HG02884 (cell line): ENCODE measurements at regions not wholly inside any gene's neighbourhood (a gene's known extent, or its start where the extent isn't known, plus 50 kb on each side); places are given as distances from the start of the nearest gene placed in this dataset.

Experiments
- ATAC-seq: cut with Tn5 transposase; IDR thresholded peaks from one replicate; pipeline ENCODE4 v1.9.1; 2021; ENCODE audit warnings: mild to moderate bottlenecking, moderate library complexity; ENCODE audit not compliant: unreplicated experiment

- ATAC-seq = no peak
Measured at GRCh38 chr22:48569476-48570233, 1258.0 kb downstream of the BRD1 start.

GRCh38 chr22:48568736-48569330 is 1258.8 kb downstream of the BRD1 start:
- ATAC-seq = no peak

DNA sequence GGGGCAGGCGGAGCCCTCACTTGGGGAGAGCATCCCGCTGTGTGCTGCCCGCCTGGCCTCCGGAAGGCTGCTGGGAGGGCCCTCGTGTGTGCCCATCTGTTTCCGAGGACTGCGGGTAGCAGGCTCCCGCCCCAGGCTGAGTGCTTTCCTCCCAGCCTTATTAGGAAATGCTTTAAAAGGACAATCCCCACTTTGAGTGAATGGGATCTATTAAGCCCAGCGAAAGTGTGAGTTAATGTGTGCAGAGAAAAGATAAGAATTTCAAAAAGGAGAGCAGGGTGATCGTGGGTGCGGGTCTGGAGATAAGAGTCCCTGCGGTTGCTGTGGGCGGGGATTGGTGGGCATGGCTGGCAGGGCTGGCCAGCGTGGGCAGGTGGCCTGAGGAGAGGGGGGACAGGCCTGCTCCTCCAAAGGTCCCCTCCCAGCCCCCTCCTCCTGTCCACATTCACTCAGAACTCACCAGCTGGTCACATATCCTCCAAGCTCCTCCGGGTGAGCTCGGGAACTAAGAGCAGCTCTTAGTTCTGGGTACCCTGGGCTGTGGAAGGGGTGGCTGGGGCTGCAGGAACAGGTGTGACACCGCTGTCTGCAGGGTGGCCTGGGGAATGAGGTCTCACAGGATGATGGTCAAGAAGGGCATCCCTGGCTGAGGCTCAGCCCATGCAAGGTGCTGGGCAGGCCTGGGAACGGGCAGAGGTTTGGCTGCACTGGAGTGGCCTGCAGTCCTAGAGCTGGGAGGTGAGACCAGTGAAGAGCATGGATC is 1260.3 kb downstream of the BRD1 start:
- no peak for ATAC-seq

DNA sequence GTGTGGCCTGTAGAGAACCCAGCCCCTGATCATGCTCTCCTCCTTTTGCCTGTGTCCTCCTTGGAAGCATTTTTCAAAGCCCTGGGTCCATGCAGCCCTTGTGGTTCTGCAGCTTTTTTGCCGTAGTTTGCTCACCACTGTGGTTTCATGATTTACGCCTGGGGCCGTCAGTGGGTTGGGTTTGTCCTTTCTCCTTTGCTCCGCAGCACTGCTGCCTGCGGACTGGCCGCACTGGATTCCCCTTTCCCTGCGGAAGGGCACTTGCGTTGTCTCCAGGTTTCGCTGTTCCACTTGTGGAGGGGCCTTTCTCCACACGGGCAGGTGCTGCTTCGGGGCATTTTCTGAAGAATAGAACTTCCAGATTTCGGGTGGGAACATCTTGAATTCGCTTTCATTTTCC is 1260.9 kb downstream of the BRD1 start:
- no peak for ATAC-seq

GRCh38 chr22:48565901-48566501 is 1261.7 kb downstream of the BRD1 start:
- no peak for ATAC-seq

- no peak for ATAC-seq
Measured at GRCh38 chr22:48564995-48565394, 1262.7 kb downstream of the BRD1 start.

DNA sequence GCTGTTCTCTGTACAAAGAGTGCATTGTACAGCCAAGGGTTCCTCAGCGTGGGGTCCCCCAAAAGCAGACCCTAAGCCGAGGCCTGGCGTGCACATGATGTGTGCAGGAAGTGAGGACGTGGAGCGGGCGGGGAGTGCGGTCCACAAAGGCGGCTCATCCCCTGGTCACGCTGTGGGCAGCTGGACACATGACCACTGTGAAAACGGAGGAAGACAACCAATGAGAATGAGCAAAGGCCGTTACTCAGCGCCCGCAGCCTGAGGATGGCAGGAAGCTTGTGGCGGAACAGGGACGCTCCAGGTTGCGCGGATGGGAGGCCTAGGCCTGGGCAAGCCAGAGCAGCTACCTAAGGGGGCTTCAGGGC is 1263.7 kb downstream of the BRD1 start:
- ATAC-seq = no peak

DNA sequence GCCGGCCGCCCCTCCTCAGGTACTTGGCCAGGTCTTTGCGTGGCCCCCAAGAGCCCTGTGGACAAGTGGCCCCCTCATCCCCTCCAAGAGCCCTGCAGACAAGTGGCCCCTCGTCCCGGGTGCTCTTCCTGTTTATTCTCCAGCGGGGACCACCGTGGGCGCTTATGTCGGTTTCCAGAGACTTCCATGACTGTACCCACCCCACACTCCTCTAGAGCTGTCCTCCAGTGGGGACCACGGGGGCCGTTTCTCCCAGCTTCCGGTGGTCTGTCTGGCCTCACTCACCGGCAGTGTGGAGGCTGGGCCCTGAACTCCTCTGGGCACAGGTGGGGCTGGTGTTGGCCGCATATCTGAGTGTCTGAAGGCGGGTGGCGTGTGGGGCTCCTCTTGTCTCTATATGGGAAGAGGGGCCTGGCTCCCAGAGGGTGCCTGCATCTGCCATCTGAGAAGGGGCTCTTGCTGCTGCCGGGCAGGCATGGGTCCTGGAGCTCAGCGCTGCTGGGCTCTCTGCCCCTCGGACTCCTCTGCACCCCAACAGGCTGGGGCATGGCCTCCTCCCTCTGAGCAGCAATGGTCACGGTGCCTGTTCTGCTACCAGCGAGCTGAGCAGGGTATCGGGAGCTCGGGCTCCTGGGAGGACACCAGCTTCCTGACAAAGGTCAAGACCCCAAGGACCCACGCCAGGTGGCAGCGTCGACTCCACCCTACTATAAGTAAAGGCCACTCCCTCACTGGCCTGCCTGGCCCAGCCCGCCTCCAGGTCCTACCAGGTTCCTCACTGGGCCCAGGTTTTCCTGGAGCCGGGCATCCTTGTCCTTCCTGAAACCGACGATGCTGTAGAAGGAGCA is 1264.3 kb downstream of the BRD1 start:
- no peak for ATAC-seq

DNA sequence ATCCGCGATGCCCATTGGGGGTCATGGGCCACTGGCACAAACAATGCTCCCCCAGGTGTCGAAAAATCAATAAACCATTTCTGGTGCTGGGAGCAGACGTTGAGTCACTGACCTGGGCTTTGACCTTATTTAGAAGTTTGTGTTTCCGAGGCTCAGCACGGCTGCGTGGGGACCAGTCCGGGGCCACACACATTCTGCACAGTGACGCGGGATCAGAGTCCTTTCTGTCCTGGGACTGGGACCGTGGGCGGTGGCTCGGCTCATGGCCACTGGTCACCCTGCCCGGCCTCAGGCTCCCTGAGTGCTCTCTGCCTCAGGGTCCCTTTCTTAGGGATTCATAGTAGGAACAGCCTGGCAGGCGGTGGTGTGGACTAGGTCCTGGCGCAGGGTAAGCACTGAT is 1266.0 kb downstream of the BRD1 start:
- no peak for ATAC-seq

GRCh38 chr22:48560836-48561235 is 1266.8 kb downstream of the BRD1 start:
- ATAC-seq = no peak

GRCh38 chr22:48560389-48560751 is 1267.3 kb downstream of the BRD1 start:
- ATAC-seq = no peak

GRCh38 chr22:48559647-48560388 is 1267.9 kb downstream of the BRD1 start:
- no peak for ATAC-seq

DNA sequence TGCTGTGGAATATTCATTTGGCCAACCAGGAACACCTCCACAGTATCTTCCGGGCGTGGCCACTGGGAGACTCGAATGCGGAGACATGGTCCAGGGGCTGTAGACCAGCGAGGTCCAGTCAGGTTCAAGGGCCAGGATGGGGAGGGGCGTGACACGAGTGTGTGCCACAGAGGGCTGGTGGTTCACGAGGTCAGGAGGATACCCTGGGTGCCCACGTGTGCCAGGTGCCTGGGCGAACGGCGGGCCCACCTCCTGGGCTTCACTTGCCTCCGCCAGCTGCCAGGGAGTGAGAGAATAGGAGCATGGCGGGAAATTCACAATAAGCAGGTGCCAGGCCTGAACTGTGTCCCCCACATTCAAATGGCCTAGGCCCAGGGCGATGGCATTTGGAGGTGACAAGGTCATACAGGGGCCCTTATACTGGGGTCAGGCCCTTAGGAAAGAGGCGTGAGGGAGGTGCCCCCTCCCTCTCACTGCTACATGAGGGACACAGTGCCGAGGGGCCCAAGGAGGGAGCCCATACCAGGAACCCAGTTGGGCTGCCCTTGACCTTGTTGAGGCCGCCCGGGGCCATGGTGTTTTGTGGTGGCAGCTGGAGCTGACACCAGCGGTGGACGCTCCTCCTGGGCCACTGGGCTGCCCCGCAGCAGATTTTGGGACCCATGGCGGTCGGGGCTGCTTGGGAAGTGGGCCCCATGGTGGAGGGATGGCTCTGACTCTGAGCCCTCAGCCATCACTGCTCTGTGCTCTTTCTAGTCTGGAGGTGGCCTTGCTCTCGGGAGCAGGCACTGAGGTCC is 1268.9 kb downstream of the BRD1 start:
- no peak for ATAC-seq

GRCh38 chr22:48558016-48558415 is 1269.7 kb downstream of the BRD1 start:
- ATAC-seq = no peak

GRCh38 chr22:48557473-48557872 is 1270.2 kb downstream of the BRD1 start:
- no peak for ATAC-seq

DNA sequence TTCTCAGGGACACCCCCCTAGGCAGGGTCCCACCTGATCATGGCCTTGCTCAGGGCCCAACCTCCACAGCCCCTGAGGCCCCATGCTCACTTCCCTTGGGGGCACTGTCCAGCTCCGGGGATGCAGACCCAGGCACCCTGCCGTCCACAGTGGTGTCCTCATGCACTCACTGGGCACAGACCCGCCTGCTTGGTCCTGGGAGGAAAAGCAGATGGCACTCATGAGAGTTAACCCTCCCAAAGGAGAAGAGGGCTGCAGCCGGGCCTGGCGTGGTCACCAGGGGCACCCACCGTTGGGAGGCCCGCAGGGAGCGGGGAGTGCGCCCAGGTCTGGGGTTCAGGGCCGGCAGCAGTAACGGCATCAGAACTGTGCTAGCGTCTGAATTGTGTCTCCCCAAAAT is 1270.9 kb downstream of the BRD1 start:
- no peak for ATAC-seq

- no peak for ATAC-seq
Measured at GRCh38 chr22:48556222-48556621, 1271.5 kb downstream of the BRD1 start.

DNA sequence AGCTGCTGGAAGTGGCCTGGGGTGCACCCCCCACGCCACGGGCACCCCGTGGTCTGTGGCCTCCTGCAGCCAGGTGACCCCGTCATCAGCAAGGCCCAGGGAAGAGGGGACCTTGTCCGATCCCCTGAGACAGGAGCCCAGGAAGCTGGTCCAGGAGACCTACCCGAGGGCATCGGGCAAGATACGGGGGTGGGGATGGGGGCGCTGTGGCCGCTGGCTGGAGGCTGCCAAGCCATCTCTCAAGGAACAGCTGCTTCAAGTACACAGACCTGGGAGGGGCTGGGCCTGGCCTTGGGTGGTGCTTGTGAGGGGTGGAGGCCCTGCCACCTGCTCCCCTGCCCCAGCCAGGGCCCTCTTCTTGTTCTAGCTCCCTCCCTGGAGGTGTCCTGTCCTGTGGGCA is 1272.1 kb downstream of the BRD1 start:
- no peak for ATAC-seq

GRCh38 chr22:48554893-48555572 is 1272.6 kb downstream of the BRD1 start:
- no peak for ATAC-seq
